COLO829 (cell line): ENCODE measurements at regions not wholly inside any gene's neighbourhood (a gene's known extent, or its start where the extent isn't known, plus 50 kb on each side); places are given as distances from the start of the nearest gene placed in this dataset.
"Not testable (repeated sequence)": the region's sequence is repeated elsewhere in the genome, so short reads cannot be mapped to it uniquely, and the experiment has no call there.

Experiments used
- DNase-seq: peaks from one replicate; pipeline ENCODE4 v3.0.0; 2012; ENCODE audit warnings: low spot score

- no peak for DNase-seq
Measured at GRCh38 chr4:12084690-12085089, 656.0 kb upstream of the HS3ST1 start.

- DNase-seq, result no peak
Measured at GRCh38 chr4:12071316-12071715, 642.6 kb upstream of the HS3ST1 start.

- DNase-seq, result no peak
Measured at GRCh38 chr4:12053966-12054365, 625.3 kb upstream of the HS3ST1 start.

GRCh38 chr4:12053556-12053955 is 624.9 kb upstream of the HS3ST1 start:
- no peak for DNase-seq

GRCh38 chr4:12050357-12050756 is 621.7 kb upstream of the HS3ST1 start:
- DNase-seq, result no peak

- no peak for DNase-seq
Measured at GRCh38 chr4:12042818-12043217, 614.1 kb upstream of the HS3ST1 start.

GRCh38 chr4:12041828-12042227 is 613.1 kb upstream of the HS3ST1 start:
- peak; percentile 2 for DNase-seq

- DNase-seq, result no peak
Measured at GRCh38 chr4:12036450-12036849, 607.8 kb upstream of the HS3ST1 start.

GRCh38 chr4:12028258-12028657 is 599.6 kb upstream of the HS3ST1 start:
- DNase-seq, result no peak

GRCh38 chr4:12022409-12022808 is 593.7 kb upstream of the HS3ST1 start:
- DNase-seq, result no peak

- no peak for DNase-seq
Measured at GRCh38 chr4:12016729-12017128, 588.0 kb upstream of the HS3ST1 start.

- DNase-seq, result no peak
Measured at GRCh38 chr4:12005471-12005870, 576.8 kb upstream of the HS3ST1 start.

- not testable (repeated sequence) for DNase-seq
Measured at GRCh38 chr4:11996581-11996980, 567.9 kb upstream of the HS3ST1 start.

- no peak for DNase-seq
Measured at GRCh38 chr4:11976726-11977263, 548.1 kb upstream of the HS3ST1 start.

GRCh38 chr4:11973270-11973669 is 544.6 kb upstream of the HS3ST1 start:
- DNase-seq, result no peak

- no peak for DNase-seq
Measured at GRCh38 chr4:11970754-11971153, 542.1 kb upstream of the HS3ST1 start.

GRCh38 chr4:11966782-11967181 is 538.1 kb upstream of the HS3ST1 start:
- DNase-seq, result no peak

- DNase-seq, result peak; percentile 52
Measured at GRCh38 chr4:11954093-11954492, 525.4 kb upstream of the HS3ST1 start.

GRCh38 chr4:11949355-11949754 is 520.7 kb upstream of the HS3ST1 start:
- no peak for DNase-seq

- DNase-seq, result not testable (repeated sequence)
Measured at GRCh38 chr4:11947629-11948028, 518.9 kb upstream of the HS3ST1 start.

GRCh38 chr4:11937941-11938340 is 509.2 kb upstream of the HS3ST1 start:
- no peak for DNase-seq

- no peak for DNase-seq
Measured at GRCh38 chr4:11931266-11931820, 502.6 kb upstream of the HS3ST1 start.

GRCh38 chr4:11929080-11929479 is 500.4 kb upstream of the HS3ST1 start:
- DNase-seq, result no peak

- no peak for DNase-seq
Measured at GRCh38 chr4:11919316-11919715, 490.6 kb upstream of the HS3ST1 start.
